MM.1S (cell line): ENCODE measurements at regions not wholly inside any gene's neighbourhood (a gene's known extent, or its start where the extent isn't known, plus 50 kb on each side); places are given as distances from the start of the nearest gene placed in this dataset.

Experiments used
- EZH2 ChIP-seq: fragments of 300-600 bp; sonication (generic); optimal IDR thresholded peaks from 2 replicates; pipeline ENCODE3; 2017; ENCODE audit warnings: low read depth, mild to moderate bottlenecking, antibody characterized with exemption, low read length, mixed read lengths
- TF ChIP-seq, protein P1 (sequence below): fragments of 300-600 bp; sonication (generic); IDR thresholded peaks from 2 replicates; pipeline ENCODE4 v1.5.1; 2016; ENCODE audit warnings: antibody characterized with exemption, low read length, mixed read lengths

DNA sequence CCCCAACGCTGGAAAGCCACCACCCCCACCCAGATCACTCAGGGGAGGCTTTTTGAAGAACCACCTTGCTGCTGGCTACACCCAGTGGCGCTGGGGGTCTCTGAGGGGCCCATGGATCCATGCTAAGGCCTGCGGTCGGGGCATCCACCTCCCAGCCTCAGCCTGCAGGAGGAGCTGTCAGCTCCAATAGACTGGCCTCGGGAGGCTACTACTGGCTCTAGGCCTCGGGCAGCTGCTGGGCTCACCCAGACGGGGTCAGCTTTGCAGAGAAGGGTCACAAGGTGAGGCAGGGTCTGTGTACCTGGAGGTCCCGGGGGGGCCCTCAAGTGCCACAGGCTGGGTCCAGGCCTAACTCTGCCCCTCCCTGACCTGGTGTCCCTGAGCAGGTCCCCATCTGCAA, 193.7 kb downstream of the OLFM1 start:
- TF ChIP-seq, protein P1, sequence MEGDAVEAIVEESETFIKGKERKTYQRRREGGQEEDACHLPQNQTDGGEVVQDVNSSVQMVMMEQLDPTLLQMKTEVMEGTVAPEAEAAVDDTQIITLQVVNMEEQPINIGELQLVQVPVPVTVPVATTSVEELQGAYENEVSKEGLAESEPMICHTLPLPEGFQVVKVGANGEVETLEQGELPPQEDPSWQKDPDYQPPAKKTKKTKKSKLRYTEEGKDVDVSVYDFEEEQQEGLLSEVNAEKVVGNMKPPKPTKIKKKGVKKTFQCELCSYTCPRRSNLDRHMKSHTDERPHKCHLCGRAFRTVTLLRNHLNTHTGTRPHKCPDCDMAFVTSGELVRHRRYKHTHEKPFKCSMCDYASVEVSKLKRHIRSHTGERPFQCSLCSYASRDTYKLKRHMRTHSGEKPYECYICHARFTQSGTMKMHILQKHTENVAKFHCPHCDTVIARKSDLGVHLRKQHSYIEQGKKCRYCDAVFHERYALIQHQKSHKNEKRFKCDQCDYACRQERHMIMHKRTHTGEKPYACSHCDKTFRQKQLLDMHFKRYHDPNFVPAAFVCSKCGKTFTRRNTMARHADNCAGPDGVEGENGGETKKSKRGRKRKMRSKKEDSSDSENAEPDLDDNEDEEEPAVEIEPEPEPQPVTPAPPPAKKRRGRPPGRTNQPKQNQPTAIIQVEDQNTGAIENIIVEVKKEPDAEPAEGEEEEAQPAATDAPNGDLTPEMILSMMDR = no peak
- no peak for TF ChIP-seq EZH2
